Erythroblast (primary cell): ENCODE measurements at regions not wholly inside any gene's neighbourhood (a gene's known extent, or its start where the extent isn't known, plus 50 kb on each side); places are given as distances from the start of the nearest gene placed in this dataset.

Experiments used
- GATA1 ChIP-seq: IDR thresholded peaks from 2 replicates; pipeline ENCODE4 v1.6.1; 2011; ENCODE audit warnings: low read depth, mild to moderate bottlenecking, control low read depth, low read length, moderate library complexity
- POLR2A ChIP-seq: IDR thresholded peaks from 2 replicates; pipeline ENCODE4 v1.6.1; 2011; ENCODE audit warnings: mild to moderate bottlenecking, low read length

- TF ChIP-seq POLR2A: no peak
- TF ChIP-seq GATA1: no peak
Measured at GRCh38 chr10:90112681-90113080, 411.3 kb downstream of the KIF20B start.
